AG08396 (cell line): ENCODE measurements at regions not wholly inside any gene's neighbourhood (a gene's known extent, or its start where the extent isn't known, plus 50 kb on each side); places are given as distances from the start of the nearest gene placed in this dataset.

Experiments used
- DNase-seq: peaks from one replicate; pipeline ENCODE4 v3.0.0; 2012; ENCODE audit warnings: low spot score, mixed read lengths

DNA sequence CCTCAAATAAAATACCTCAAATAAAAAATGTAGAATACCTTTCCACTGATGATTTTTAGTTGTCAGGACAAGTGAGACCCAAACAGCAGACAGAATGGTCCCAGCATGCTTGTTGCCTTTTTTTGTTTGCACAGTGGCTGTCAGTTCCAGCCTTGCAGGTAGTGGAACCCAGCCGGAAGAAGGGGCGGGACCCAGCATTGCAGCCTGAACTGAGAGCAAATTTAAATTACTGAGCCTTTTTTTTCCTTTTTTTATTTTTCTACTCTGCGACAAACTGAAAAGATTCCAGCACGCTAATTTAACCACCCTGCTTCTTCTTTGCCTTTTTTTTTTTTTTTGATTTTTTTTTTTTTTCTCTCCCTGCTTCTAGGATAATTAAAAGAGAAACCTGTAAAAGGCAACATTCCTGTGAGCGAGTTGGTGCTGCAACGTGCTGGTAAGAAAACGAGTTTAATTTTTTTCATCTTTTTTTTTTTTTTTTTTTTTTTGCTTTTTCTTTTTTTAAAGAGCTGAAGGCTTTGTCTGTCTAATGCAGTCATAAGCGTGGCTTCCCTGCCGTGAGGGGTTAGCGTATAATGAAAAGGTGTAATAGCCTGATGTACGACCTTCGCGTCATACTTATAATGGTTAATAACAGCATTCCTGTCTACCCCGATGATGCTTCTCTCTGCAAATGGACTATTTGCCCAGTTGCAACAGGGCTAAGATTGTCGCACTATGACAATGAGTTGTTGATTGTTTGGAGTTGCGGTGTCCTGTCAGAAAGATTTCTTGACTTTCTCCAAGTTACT lies 555.3 kb upstream of the CELF2 start:
- DNase-seq: no peak

DNA sequence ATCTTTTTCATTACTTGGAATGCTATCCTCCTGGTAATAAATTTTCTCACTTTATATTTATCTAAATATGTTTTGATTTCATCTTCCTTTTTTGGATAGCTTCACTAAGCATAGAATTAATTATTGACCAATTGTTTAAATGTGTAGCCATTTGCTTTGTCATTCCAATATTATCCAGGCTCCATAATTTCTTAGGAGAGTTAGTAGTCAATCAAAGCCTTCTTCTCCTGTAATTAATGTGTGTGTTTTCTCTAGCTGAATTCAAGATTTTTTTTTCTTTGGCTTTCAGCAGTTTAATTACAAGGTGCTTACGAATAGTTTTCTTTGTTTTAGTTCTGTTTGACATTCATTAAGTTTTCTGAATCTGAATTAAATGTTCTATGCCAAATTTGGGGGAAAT lies 545.9 kb upstream of the CELF2 start:
- no peak for DNase-seq

DNA sequence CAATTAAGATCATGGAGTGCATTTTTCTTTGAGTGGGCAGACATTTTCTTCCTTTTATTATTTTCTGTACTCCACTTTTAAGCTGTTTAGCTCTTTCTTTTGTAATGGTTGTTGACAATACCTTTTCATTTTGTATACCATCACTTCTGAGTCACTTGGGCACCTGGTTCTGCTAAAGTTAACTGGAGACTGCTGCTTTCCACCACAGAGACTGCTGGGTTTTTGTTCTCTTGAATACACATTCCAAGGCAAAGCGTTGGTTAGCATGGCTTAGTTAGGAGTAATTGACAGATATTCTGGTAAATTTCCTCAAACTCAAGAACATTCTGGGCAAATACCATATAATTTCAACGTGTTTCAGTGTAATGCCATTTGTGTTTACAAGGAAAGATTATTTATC lies 541.9 kb upstream of the CELF2 start:
- no peak for DNase-seq

DNA sequence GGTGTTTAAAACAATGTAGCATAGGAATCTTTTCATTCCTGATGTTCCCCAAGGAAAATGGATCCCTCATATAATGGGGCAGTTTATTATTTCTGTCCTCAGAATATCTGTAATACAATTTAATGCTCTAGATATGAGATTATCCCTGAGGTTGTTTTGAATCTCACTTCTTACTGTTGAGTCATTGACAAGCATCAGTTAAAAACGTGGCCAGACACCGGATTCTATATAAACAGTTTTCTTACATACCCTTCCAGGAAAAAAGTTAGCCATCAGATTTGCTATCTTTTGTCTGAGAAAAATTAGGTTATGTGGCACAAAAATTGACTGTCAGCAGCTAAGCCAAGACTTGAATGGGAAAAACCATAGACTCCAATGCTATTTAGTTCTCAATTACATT lies 539.8 kb upstream of the CELF2 start:
- DNase-seq: no peak

DNA sequence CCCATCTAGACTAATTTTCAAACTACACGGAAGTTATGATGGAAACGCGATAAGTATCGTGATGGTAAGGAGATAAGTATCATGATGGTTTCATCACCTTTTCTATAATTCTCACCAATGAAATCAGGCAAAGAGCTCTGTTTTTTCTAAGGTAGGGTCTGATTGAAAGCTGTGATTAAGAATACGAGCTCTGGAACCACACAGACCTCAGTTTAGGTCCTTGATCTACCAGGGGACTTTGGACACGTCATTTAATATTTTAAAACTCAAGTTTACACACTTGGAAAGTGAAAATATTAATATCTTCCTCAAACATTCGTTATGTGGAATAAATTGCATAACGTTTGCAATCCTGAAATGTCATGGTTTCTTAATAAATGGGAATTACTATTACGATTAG lies 538.2 kb upstream of the CELF2 start:
- DNase-seq: no peak

DNA sequence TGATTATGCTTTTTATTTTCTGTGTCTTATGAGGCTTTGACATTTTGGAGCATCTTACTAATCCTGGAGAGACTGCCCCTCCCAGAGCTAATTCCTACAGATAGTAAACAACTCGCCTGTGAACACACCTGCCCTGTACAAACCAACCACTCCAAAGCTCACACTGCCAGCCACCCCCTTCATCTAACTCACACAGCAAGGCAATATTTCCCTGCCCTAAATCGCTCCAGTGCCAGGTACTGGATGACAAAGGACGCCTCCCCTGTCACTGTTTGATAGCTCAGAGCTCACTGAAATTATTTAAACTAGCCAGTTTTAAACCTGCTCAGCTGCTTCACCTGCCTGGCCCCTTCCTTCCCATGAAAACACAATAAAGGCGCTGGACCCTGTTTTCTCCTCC lies 535.1 kb upstream of the CELF2 start:
- DNase-seq: no peak

DNA sequence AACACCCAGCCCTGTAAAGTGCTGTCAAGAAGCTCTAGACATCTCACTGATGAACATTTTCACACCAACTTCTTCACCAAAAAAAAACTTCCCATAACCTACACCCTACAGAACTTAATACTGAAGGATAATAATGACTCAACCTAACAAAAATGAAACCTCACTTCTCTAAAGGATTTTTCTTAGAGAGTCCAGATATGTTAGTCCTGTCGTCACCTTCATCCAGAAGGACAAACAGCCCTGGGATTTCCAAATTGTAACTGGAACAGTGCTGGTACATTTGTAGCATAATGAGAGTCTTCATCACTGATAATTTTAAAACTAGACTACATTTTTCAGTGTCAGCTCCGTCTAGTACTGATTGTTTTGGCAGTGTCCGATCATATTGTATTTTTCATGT lies 528.6 kb upstream of the CELF2 start:
- no peak for DNase-seq

DNA sequence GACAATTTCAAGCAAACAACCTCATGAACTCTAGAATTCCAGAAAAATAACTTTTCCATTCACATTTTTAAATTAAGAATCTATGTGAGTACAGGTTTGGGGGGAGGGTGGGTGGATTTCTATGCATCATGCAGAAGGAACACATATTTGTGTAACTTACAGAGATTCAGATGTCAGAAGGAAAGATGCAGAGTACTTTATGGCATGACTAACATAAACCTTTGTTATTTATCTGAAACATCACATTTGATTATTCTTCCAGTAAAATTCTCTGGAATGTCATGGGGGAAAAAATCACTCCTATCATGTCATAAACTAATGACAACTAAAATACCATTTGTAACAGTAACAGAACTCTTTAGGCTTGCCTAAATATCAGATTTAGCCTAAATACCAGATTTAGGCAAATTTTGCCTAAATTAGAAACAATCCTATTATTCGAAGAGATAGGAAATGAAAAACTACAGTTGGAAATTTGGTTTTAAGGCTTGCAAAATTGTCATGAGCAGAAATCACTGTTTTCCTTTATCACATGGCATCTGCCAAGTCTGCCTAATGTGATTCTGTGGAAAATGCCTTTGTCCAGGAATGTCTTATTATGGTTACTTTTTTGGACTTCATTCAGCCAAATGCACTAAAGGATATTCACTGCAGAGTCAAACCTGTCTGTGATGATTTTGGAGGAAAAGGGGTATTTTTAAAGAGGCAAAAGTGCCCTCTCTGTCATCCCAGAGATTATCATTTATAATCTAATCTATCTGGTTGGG lies 527.7 kb upstream of the CELF2 start:
- DNase-seq: no peak

DNA sequence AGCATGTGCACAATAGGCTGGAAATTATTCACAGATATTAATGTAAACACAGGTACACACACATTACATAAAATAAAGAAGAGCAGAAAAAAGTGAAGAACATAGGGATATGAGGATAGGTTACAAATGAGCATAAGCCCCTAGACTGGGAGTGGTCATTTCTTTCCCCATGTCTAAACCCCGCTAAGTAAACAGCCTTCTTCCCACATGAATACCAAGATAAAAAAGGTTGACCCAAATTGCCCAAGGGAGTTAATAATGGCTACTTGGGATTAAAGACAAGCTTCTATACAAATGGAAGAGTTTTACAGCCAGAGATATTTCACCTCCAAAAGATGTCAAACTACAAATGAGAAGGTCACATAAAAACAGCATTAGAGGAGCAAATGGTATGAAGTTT lies 527.1 kb upstream of the CELF2 start:
- no peak for DNase-seq

DNA sequence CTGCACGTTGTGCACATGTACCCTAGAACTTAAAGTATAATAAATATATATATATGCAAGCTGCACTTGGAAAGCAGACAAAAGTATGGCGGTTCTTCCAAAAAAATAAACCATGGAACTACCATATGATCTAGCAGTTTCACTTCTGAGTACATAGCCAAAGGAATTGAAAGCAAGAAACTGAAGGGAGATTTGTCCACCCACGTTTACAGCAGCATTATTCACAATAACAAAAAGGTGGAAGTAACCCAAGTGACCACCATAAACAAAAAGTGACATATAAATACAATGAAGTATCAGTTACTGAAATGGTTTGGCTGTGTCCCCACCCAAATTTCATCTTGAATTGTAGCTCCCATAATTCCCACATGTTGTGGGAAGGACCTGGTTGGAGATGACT lies 525.3 kb upstream of the CELF2 start:
- DNase-seq: no peak

DNA sequence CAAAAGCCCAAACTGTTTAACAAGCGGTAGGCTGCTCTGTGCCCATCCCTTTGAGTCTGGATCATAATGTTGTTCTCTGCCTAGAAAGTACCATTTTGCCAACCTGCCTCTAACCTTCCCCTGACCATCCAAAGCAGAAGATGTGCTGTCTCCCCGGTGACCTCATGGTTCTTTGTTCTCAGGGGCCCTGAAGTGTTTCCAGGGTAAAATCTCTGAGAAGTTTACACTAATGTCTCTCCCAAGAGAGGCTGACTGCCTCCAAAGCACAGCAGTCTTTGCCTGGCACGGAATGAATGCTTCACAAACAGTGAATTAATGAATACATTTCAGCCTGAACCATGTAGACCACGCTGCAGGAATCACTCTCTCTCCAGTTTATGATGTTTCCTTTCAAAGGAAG lies 523.8 kb upstream of the CELF2 start:
- DNase-seq: no peak

DNA sequence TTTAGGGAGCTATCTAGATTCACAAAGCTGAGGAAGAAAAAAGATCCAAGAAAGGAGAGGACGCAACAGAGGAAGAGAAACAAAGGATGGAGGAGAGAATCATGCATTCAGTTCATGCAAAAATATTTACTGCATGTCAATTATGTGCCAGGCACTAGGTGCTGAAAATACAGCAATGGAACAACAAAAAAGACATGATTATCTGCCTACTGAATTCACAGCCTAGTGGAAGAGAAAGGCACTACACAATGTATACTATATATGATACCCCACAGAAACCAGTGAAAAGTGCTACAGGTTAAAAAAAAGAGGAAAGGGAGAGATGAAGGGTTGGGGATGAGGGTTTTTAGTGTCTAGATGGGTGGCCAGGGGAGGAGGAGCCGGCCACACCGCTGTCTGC lies 520.4 kb upstream of the CELF2 start:
- no peak for DNase-seq

DNA sequence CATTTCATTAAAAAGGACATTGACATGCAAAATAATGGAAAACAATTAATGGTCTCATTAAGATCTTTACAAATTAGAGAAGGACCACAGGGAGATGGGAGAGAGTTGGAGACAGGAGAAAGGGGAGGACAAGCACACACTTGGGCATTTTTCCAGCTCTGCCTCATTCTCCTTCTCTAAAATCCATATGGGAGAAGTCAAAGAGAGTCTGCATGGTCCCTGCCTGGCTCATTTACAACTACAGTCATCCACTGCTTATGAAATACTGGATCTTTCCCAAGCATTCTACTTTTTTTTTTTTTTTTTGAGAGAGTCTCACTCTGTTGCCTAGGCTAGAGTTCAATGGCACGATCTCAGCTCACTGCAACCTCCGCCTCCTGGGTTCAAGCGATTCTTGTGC lies 518.9 kb upstream of the CELF2 start:
- no peak for DNase-seq

DNA sequence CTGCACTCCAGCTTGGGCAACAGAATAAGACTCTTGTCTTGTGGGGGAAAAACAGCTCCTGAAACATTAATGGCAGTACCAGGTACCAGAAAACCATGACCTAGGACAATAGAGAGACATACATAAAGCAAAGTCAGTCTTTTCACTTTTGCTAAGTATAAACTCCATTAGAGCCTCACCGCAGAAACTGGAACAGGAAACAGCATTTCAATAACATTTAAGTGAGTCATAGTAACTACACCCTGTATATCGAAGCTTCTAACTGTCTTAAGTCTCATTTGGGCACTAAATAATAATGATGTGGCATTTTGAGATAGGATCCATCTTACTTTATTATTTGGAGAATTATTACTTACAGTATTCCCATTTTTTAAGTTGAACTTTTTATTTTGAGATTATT lies 517.8 kb upstream of the CELF2 start:
- no peak for DNase-seq

DNA sequence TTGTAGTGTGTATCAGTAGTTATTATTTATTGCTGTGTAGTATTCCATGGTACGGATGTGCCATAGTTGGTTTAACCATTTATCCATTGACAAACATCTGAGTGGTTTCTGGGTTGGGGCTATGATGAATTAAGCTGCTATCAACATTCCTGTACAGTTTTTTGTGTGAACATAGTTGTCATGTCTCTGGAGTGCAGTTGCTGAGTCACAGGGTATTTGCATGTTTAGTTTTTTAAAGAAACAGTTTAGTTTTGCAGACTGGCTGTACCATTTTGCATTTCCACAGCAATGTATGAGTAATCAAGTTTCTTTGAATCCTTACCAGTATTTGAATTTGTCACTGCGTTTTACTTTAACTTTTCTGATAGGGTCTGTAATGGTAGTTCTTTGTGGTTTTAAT lies 516.7 kb upstream of the CELF2 start:
- peak; percentile 17 for DNase-seq

DNA sequence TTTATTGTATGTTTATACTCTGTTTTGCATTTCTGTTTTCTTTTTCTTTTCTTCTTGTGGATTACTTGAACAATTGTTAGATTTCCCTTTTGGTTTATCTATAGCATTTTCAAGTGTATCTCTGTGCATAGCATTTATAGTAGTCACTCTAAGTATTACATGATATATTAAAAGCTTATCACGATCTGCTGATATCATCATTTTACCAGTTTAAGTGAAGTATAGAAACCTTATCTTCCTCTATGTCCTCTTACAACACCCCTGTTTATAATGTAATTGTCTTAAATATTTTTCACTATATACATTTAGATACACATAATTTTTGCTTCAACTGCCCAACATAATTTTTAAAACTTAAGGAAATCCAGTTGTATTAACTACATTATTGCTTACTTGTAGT lies 513.9 kb upstream of the CELF2 start:
- DNase-seq: no peak

DNA sequence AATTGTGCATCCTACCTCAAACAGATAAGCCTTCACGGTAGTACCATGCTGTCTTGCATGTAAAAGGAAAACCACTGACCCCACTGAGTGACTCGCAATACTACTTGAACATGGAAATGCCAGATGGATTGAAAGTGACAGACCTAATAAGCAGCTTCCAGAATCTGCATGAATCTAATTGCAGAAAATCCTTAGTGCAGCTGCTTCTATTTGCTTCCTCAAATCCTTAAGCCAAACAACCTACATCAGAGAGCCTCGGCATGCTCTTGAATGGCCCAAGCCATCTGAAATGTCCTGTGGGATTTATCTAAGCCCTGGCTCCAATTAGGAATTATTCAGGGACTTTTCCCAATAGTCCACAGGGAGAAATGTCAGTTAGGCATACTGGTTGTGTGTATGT lies 509.5 kb upstream of the CELF2 start:
- no peak for DNase-seq

DNA sequence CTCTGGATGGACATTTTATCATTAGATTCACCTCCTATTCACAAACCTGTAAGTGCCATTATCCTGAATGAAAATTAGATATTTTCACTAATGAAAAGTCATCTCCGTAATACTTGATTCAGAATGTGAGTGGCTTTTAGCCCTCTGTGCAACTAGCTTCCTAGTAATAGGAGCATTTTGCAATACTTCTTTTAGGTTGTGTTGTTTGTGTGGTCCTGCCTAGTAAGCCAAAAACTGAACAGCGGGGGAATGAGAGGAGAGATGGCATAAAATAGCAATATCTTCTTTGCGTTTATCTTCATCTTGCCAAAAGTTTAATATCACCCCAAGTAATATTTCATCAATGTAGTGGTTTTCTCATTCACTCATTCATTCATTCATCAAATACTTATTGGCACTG lies 507.5 kb upstream of the CELF2 start:
- no peak for DNase-seq

DNA sequence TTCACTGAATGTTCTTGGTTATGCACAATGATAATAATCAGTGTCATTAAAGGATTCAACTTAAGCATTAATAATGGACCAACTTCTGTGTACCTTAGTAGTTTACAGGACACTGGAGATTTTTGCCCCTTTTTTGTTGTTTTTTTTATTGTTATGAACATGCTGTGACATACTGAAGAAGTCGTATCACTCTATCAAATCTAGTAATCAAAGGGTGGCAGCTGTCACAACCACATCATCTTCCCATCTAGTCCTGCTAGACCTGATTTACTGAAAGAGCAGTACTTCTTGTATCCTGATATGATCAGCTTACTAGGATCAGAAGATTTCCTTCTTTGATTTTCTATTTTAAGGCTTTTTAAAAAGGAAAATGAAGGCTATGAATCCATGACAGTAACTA lies 504.6 kb upstream of the CELF2 start:
- no peak for DNase-seq

DNA sequence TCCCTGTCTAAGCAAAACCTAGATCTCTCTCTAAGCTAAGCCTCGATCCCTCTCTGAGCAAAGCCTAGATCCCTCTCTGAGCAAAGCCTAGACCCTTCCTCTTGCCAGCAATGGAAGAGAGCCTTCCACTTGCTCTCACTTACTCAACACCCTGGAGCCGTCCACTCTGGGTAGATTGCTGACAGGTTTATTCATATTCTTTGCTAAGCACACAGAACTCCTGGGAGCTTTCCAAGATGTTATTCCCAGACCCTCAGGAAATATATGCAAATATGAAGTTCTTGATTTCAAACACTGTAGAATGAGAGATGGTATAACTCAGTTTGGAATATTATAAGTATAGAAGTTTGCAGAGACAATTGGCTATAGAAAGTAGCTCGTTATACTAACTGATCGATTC lies 503.8 kb upstream of the CELF2 start:
- DNase-seq: no peak

DNA sequence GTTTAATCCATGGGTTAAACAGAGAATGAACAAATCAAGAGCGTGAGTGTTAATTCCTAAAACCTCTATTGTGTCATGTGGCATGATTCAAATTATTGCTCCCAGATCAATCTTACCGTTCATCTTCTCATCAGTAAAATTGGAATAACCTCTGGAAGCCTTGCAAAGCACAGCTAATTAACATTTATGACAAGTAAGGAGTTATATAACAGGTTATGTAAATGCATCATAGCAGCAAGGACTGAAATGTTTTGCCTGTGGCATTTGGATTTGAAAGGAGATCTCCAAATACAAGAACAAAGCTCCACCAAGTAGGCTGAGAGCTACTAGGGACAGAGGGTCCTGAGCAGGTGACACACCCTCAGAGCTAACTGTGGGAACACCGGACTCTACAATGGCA lies 502.9 kb upstream of the CELF2 start:
- no peak for DNase-seq

DNA sequence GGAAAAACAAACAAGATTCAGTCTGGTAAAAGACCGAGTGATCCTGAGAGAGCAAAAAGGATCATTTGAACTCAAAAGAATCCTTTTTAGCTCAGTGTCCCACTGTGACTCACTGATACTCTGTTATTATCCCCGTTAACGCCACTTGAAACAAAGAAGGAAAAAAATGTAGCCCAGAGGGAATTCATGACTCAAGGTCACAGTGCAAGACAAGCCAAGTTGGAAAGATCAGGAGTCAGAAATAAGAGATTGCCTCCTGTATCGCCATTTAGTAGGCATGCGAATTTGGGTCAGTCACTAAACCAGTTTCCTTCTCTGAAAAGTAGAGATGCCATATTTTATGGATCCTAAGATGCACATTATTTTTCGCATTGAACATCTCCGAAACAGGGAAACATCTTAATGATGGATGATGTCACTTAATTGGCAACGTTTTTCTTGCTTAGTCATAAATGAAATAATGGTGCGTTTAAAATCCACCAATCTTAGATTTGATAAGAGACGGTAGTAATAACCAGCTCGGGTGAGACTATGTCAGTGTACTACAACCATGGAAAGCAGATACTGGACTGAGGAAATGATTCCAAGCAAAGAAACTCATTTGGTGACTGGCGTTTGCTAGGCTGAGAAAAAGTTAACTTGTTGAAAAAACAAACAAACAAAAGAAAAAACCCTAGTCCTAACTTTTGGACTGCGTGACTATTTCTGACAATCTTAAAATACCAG lies 502.0 kb upstream of the CELF2 start:
- no peak for DNase-seq
